ENCODE measurements at regions not wholly inside any gene's neighbourhood (a gene's known extent, or its start where the extent isn't known, plus 50 kb on each side); places are given as distances from the start of the nearest gene placed in this dataset.

DNA sequence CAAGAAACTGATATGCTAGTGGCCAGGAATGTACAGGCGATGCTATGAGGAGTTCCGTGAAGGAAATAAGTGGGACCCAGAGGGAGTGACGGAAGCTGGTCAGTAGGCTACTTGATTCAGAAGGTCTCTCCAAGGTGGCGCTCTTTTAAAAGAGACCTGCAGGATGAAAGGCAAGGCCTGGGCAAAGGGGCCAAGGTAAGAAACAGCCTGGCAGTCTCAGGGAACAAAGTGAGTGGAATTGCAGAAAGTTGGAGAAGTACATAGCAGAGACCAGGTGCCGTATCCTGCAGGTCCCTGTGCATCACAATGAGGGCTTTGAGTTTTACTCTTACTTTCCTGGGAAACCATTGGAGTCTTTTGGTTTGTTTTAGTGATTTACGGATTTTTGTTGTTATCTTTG, 905.6 kb downstream of the BCL11B start:
- 77 to 88% methylated on average over 6 of the region's 6 CpGs for WGBS, 2 donors (ENCODE audit: low coverage in 1 of 2)
- Histone ChIP-seq H3K4me3 (no peak overlapping the region), H3K27me3 (peaks cover 7% of the 10 kb centered on the region), H3K4me1 (no peaks in the 10 kb centered on the region), H3K36me3 (no peaks in the 10 kb centered on the region), H3K9me3 (peaks cover 0 to 4% (median 0%) of the 10 kb centered on the region in 3 donors), H3K27ac (no peak overlapping the region)
- ATAC-seq, result no peak
- TF ChIP-seq EP300 (IDR thresholded peaks at IDR 0.05), result no peak
- TF ChIP-seq, protein P1, sequence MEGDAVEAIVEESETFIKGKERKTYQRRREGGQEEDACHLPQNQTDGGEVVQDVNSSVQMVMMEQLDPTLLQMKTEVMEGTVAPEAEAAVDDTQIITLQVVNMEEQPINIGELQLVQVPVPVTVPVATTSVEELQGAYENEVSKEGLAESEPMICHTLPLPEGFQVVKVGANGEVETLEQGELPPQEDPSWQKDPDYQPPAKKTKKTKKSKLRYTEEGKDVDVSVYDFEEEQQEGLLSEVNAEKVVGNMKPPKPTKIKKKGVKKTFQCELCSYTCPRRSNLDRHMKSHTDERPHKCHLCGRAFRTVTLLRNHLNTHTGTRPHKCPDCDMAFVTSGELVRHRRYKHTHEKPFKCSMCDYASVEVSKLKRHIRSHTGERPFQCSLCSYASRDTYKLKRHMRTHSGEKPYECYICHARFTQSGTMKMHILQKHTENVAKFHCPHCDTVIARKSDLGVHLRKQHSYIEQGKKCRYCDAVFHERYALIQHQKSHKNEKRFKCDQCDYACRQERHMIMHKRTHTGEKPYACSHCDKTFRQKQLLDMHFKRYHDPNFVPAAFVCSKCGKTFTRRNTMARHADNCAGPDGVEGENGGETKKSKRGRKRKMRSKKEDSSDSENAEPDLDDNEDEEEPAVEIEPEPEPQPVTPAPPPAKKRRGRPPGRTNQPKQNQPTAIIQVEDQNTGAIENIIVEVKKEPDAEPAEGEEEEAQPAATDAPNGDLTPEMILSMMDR (IDR thresholded peaks at IDR 0.05), result no peak
- TF ChIP-seq POLR2A (IDR thresholded peaks at IDR 0.05), result no peak
- no peak for TF ChIP-seq POLR2AphosphoS5 (IDR thresholded peaks at IDR 0.05)

DNA sequence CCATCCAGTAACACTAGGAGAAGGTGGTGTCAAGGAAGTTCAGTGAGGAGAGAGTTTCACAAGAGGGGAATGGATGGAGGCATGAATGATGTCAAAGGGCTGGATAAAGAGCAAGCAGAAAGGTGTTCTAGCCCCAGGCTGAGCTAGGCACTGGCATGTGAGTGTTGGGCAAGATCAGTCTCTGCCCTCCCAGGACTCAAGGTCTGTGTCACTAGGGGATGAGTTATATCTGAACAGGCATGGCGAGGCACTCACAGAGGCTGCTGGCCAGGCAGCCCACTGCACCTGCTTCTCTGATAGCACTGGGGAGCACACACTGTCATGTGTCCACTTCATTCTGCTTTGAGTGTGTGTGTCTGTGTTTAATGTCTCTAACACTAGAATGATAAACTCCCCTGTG, 903.8 kb downstream of the BCL11B start:
- TF ChIP-seq, protein P1 (IDR thresholded peaks at IDR 0.05), result no peak
- TF ChIP-seq EP300 (IDR thresholded peaks at IDR 0.05) (no peak), POLR2A (IDR thresholded peaks at IDR 0.05) (no peak), POLR2AphosphoS5 (IDR thresholded peaks at IDR 0.05) (no peak)
- Histone ChIP-seq H3K27ac (no peak overlapping the region), H3K36me3 (no peaks in the 10 kb centered on the region), H3K4me1 (no peaks in the 10 kb centered on the region), H3K27me3 (peaks cover 7% of the 10 kb centered on the region), H3K4me3 (no peak overlapping the region), H3K9me3 (peaks cover 0 to 4% (median 0%) of the 10 kb centered on the region in 3 donors)
- WGBS, 2 donors (ENCODE audit: low coverage in 1 of 2), result 78% methylated on average over 1 of the region's 1 CpG; no CpG with 5 or more reads in 1 of the 2 donors
- ATAC-seq, result no peak

DNA sequence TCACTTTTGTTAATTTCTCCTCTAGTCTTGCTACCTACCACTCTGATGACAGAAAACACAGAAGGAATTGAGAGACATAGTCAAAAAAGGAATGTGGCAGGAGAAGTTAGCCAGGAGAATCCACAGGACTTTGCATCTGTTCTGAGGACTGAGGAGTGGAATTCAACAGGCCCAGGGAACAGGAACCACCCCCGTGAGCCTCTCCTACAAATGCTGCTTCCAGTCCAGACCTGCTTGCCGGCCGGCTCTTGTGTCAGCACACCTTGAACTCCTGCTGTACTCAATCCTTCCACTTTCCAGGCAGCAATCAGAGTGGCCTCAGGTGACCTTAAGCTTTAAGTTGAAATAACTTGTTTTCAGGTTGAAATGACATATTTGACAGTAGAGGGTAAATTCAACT, 903.1 kb downstream of the BCL11B start:
- no peaks in the 10 kb centered on the region for H3K36me3 ChIP-seq
- H3K27ac ChIP-seq, result no peak overlapping the region
- H3K27me3 ChIP-seq, result peaks cover 7% of the 10 kb centered on the region
- WGBS, 2 donors (ENCODE audit: low coverage in 1 of 2), result 67% methylated on average over 3 of the region's 3 CpGs; no CpG with 5 or more reads in 1 of the 2 donors
- H3K4me1 ChIP-seq, result no peaks in the 10 kb centered on the region
- H3K4me3 ChIP-seq, result no peak overlapping the region
- no peak for ATAC-seq
- H3K9me3 ChIP-seq, result peaks cover 0 to 4% (median 0%) of the 10 kb centered on the region in 3 donors
- TF ChIP-seq POLR2A (IDR thresholded peaks at IDR 0.05) (no peak), EP300 (IDR thresholded peaks at IDR 0.05) (no peak), POLR2AphosphoS5 (IDR thresholded peaks at IDR 0.05) (no peak)
- TF ChIP-seq, protein P1 (IDR thresholded peaks at IDR 0.05), result no peak

DNA sequence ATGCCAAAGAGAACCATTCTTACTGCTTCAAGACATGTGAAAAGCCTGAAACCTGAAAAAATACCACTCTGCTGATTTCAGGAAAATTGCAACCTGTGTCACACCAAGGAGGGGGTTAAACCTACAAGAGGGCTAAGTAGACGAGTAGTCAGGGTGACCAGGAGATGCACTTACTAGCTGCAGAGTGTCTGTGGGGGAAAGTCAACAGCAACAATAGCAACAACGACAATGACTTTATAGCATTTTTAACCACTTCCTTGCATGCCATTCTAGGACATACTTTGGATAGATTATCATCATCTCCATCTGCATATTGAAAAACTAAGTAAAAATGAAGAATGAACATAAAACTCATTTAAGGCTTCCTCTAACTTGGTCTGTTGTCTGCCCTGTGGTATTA, 902.7 kb downstream of the BCL11B start:
- TF ChIP-seq, protein P1 (IDR thresholded peaks at IDR 0.05), result no peak
- TF ChIP-seq POLR2A (IDR thresholded peaks at IDR 0.05) (no peak), POLR2AphosphoS5 (IDR thresholded peaks at IDR 0.05) (no peak), EP300 (IDR thresholded peaks at IDR 0.05) (no peak)
- Histone ChIP-seq H3K27ac (no peak overlapping the region), H3K9me3 (peaks cover 0 to 4% (median 0%) of the 10 kb centered on the region in 3 donors), H3K36me3 (no peaks in the 10 kb centered on the region), H3K4me1 (no peaks in the 10 kb centered on the region), H3K4me3 (no peak overlapping the region), H3K27me3 (peaks cover 7% of the 10 kb centered on the region)
- 47 to 71% methylated on average over 1 to 2 of the region's 2 CpGs for WGBS, 2 donors (ENCODE audit: low coverage in 1 of 2)
- no peak for ATAC-seq

DNA sequence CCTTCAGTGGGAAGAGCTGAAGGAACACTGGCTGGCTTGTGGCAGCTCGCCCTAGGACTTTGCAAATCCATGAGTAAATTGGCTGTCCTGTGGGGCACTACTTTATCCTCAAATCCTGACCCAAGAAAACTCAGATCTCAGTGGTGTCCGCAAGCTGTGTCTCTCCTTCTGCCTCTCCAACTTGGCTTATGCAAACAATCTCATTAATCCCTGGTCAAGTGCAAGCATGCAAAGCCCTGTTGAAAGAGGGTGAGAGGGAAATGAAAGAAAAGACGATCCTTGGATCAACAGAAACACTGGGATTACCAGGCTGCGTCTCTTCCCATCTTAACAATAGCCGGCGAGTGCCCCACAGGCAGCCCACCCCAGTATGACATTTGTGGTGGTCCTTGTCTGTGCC, 901.6 kb downstream of the BCL11B start:
- Histone ChIP-seq H3K4me3 (no peak overlapping the region), H3K4me1 (no peaks in the 10 kb centered on the region), H3K36me3 (no peaks in the 10 kb centered on the region), H3K27me3 (peaks cover 7% of the 10 kb centered on the region), H3K9me3 (peaks cover 0 to 4% (median 0%) of the 10 kb centered on the region in 3 donors), H3K27ac (no peak overlapping the region)
- WGBS, 2 donors (ENCODE audit: low coverage in 1 of 2), result 40 to 71% methylated on average over 4 to 5 of the region's 6 CpGs
- no peak for ATAC-seq
- no peak for TF ChIP-seq POLR2A (IDR thresholded peaks at IDR 0.05)
